GM12864 (cell line): ENCODE measurements at regions not wholly inside any gene's neighbourhood (a gene's known extent, or its start where the extent isn't known, plus 50 kb on each side); places are given as distances from the start of the nearest gene placed in this dataset.
"Not testable (repeated sequence)": the region's sequence is repeated elsewhere in the genome, so short reads cannot be mapped to it uniquely, and the experiment has no call there.

Experiments used
- DNase-seq: peaks from one replicate; pipeline ENCODE4 v3.0.0-alpha.2; 2011; ENCODE audit warnings: low read depth
- H3K4me3 ChIP-seq: 2 replicates; pipeline ENCODE4 v1.5.1; 2011; ENCODE audit warnings: mild to moderate bottlenecking, low read depth, low read length, control low read depth
- TF ChIP-seq, protein P1 (sequence below): IDR thresholded peaks from 2 replicates; pipeline ENCODE4 v1.5.1; 2011; ENCODE audit warnings: low read depth, mild to moderate bottlenecking, moderate library complexity, low read length, control low read depth, inconsistent platforms; ENCODE audit errors: missing control alignments

DNA sequence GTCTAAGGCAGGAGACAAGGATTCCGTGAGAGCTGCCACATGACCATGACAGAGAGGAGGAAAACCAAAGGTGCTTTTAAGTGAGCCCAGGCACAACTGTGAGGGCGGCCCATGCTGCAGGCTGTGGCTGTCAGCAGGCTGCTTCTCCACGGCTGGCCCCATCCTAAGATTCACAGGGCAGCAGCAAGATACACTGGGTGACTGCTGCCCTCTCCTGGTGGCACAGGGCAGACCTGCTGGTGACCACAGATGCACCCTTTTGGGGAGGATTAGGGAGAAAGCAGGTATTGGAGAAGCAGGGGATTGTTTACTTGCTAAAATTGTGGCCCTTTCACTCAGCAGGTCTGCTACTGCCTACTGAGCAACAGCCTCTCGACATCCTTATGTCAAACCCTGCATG lies 125.4 kb upstream of the ALDH3B2 start:
- DNase-seq, H3K4me3 ChIP-seq: not testable (repeated sequence)
- TF ChIP-seq, protein P1, sequence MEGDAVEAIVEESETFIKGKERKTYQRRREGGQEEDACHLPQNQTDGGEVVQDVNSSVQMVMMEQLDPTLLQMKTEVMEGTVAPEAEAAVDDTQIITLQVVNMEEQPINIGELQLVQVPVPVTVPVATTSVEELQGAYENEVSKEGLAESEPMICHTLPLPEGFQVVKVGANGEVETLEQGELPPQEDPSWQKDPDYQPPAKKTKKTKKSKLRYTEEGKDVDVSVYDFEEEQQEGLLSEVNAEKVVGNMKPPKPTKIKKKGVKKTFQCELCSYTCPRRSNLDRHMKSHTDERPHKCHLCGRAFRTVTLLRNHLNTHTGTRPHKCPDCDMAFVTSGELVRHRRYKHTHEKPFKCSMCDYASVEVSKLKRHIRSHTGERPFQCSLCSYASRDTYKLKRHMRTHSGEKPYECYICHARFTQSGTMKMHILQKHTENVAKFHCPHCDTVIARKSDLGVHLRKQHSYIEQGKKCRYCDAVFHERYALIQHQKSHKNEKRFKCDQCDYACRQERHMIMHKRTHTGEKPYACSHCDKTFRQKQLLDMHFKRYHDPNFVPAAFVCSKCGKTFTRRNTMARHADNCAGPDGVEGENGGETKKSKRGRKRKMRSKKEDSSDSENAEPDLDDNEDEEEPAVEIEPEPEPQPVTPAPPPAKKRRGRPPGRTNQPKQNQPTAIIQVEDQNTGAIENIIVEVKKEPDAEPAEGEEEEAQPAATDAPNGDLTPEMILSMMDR: peak; percentile 46

DNA sequence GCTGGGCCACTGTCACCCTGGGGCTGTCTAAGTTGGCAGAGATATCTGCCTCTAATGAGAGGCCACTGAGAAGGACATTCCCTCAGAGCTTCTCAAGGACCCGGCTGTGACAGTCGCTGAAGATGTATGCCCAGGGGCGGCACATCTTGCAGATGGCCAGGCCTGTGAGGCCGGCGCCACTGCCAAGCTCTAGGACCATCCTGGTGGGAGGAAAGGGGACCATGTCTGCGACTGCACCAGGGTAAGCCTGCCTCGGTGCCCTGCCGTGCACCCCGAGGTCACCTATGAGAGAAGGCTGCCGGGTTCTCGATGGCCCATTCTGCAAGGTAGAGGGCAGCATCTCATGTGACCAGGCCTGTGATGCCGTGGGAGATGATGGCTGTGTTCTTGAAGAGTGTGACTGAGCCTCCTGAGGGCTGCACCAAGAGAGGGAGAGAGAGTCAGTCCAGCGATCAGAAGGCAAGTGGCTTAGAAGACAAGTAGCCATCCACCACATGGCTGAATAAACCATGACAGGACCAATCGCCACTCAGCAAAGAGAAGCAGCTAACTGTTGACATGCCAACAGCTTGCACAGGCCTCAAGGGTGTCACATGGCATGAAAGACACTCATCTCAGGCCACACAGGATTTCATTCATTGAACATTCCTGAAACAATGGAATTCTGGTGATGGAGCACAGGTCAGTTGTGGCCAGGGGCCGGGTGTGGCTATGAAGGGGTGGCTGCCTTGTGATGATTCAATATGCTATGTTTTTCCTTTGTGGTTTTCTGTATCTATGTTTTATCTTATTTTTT lies 123.5 kb upstream of the ALDH3B2 start:
- not testable (repeated sequence) for DNase-seq

DNA sequence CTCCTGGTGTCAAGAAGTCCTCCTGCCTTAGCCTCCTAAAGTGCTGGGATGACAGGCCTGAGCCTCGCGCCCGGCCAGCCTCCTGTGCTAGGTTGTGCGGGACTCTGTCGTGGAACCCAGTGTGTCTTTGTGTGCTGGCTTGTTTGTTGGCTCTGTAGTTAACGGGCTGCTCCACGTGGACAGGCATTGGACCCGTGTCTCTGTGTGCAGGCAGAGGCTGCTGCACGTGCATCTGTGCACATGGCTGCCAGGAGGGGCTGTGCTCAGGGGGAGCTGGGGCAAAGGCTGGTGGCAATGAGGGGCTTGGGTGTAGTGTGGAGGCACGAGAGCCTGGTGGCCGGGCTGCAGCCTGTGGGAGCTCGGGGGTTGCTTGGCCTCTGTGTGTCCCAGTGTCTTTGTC lies 121.3 kb upstream of the ALDH3B2 start:
- no peak overlapping the region for H3K4me3 ChIP-seq
- no peak for DNase-seq
- TF ChIP-seq, protein P1: no peak

More for the DNA sequence above, 123.5 kb upstream of the ALDH3B2 start:
- not testable (repeated sequence) for H3K4me3 ChIP-seq

DNA sequence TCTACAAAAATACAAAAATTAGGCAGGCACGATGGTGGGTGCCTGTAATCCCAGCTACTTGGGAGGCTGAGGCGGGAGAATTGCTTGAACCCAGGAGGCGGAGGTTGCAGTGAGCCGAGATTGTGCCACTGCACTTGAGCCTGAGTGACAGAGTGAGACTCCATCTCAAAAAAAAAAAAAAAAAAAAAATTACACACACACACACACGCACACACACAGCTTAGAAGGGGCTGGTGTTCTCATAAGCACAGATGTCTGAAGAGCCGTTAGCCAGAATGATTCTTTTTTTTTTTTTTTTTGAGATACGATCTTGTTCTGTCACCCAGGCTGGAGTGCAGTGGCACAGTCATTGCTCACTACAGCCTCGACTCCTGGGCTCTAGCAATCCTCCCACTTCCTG lies 119.3 kb upstream of the ALDH3B2 start:
- not testable (repeated sequence) for H3K4me3 ChIP-seq, DNase-seq

DNA sequence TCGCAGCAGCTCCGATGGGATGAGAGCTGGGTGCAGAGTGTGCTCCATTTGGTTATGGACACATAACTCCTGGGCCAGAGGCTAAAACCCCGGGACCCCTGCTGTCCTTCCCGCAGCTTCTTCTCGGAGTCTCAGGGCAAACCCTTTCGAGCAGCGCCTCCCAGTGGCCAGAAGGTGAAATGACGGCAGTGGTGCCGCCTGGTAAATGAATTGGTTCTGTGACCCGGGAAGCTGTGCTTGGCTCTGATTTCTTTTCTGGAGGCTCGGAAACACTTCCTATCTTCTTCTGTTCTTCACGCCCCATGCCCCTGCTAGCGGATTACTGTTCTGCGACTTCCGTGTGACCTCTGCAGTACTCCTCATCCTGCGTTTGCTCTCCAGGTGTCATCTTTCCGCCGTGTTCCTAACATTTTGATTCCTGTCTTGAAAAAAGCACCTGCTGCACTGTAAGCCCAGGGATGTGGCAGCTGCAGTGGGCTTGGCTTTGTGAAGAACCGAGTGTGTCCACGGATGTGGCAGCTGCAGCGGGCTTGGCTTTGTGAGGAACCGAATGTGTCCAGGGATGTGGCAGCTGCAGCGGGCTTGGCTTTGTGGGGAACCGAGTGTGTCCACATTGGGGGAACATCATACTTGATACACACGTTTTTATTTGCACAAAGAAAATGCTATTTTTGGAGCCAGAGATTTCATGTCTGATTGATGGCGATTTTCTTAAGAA lies 118.0 kb upstream of the ALDH3B2 start:
- H3K4me3 ChIP-seq, DNase-seq: not testable (repeated sequence)
- TF ChIP-seq, protein P1: peak; percentile 65

DNA sequence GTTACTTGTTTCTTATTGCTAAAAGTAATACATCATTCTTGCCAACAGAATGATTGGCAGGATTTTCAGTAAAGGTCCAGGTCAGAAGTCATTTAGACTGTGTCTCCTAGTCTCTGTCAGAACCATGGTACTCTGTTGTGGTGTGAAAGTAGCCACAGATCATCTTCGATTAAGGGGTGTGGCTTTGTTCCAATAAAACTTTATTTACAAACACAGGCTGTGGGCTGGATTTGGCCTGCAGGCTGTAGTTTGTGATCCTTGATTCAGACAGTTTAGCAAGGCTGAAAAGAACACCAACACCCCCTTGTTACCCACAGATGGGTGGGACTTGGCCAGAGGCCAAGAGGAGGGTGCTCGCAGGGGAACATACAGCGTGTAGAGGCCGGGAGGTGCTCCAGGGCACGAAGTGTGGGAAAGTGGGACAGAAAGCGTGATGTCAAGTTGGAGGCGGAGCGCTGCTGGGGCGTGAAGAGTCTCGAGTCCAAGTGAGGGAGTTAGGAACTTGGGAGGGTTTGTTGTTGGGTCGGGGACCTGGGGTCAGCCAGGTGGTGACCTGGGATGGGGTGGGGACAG lies 117.3 kb upstream of the ALDH3B2 start:
- not testable (repeated sequence) for DNase-seq, H3K4me3 ChIP-seq

DNA sequence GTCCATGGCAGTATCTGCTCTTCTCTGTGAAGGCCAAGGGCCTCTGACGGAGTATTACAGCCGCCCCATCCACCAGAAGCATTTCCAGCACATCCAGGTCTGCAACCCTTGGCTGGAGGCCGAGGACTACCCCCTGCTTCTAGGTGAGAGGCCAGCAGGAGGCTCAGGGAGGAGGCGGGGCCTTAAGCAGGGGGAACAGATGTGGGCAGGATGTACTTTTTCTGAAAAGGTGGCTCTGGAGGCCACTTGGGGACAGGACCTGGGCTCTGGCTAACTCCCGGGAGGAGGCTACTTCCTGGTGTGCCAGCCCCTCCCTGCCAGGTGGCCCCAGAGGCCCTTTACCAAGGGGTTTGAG lies 113.9 kb upstream of the ALDH3B2 start:
- not testable (repeated sequence) for H3K4me3 ChIP-seq, DNase-seq

DNA sequence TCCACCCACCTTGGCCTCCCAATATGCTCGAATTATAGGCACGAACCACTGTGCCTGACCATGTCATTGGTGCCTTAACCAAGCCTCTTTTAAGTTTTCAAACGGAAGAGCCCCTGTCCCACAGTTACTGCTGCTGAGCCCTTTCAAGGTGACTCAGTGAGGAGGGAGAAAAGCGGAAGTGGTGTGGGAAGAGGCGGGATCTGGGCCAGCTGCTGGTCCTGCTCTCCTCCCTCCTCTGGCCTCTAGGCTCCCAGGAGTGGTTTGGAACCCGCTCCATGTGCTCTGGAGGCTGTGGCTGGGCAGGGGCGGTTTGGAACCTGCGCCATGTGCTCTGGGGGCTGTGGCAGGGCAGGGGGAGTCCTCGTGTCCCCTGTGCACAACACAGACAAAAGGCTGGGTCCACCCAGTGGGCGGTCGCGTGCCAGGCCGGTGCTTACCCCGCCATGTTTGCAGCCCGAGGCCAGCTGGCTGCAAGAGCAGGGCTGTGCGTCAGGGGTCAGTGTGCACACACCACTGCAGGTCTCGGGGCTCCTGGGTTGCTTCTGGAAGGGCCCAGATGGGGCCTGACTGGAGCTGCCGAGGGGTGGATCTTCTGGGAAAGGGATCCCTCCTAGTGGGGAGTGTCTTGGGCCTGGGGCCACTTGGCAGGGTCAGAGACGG lies 113.4 kb upstream of the ALDH3B2 start:
- DNase-seq, H3K4me3 ChIP-seq: not testable (repeated sequence)

DNA sequence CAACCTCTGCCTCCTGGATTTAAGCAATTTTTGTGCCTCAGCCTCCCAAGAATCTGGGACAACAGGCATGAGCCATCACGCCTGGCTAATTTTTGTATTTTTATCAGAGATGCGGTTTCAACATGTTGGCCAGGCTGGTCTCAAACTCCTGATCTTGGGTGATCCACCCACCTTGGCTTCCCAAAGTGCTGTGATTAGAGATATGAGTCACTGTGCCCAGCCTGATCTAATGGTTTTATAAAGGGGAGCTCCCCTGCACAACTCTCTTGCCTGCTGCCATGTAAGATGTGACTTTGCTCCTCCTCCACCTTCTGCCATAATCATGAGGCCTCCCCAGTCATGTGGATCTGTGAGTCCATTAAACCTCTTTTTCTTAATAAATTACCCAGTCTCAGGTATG lies 107.5 kb upstream of the ALDH3B2 start:
- not testable (repeated sequence) for H3K4me3 ChIP-seq, DNase-seq

DNA sequence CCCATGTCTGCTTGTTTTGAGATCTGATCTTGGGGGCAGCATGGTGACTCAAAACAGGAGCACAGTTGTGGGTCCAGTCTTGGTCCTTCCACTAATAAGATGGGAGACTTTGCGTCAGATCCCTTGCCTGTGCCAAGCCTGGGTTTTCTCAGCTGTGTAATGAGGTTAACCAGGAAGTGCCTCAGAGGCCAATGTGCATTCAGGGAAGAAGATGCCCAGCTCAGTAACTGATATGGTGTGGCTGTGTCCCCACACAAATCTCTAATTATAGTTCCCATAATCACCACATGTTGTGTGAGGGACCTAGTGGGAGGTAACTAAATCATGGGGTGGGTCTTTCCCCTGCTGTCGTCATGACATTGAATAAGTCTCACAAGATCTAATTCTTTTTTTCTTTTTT lies 107.1 kb upstream of the ALDH3B2 start:
- H3K4me3 ChIP-seq, DNase-seq: not testable (repeated sequence)
